ENCODE measurements at regions not wholly inside any gene's neighbourhood (a gene's known extent, or its start where the extent isn't known, plus 50 kb on each side); places are given as distances from the start of the nearest gene placed in this dataset.

DNA sequence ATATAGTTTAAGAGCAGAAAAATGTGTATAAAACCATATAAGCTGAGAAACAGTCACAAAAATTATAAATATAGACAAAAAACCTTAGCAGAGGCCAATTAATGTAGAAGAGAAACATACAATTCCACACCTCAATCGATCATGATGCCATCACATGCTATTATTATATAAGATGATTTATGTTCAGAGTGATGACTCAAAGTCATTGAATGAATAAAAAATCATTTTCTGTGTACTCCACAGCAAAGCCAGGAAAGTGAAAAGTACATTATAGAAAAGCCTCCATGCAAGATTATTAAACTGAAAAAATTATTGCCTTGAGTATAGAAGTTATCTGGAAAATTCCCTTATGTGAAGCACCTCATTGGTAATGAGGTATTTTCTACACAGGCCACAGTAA is 229.2 kb upstream of the PPFIA2 start:
- TF ChIP-seq RAD21 (IDR thresholded peaks at IDR 0.05) (no peak), JUND (IDR thresholded peaks at IDR 0.05) (no peak), TAF1 (conservative IDR thresholded peaks at IDR 0.05) (no peak), EGR1 (IDR thresholded peaks at IDR 0.05; ENCODE audit: low read depth in 2 of 2) (no peak), HNF4G (IDR thresholded peaks at IDR 0.05) (no peak), YY1 (IDR thresholded peaks at IDR 0.05) (no peak), GABPA (IDR thresholded peaks at IDR 0.05 in 1 of 2, conservative IDR thresholded peaks at IDR 0.05 in 1 of 2) (no peak)
- TF ChIP-seq, protein P1, sequence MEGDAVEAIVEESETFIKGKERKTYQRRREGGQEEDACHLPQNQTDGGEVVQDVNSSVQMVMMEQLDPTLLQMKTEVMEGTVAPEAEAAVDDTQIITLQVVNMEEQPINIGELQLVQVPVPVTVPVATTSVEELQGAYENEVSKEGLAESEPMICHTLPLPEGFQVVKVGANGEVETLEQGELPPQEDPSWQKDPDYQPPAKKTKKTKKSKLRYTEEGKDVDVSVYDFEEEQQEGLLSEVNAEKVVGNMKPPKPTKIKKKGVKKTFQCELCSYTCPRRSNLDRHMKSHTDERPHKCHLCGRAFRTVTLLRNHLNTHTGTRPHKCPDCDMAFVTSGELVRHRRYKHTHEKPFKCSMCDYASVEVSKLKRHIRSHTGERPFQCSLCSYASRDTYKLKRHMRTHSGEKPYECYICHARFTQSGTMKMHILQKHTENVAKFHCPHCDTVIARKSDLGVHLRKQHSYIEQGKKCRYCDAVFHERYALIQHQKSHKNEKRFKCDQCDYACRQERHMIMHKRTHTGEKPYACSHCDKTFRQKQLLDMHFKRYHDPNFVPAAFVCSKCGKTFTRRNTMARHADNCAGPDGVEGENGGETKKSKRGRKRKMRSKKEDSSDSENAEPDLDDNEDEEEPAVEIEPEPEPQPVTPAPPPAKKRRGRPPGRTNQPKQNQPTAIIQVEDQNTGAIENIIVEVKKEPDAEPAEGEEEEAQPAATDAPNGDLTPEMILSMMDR (IDR thresholded peaks at IDR 0.05; ENCODE audit: low read depth, low read length, missing input control) = no peak
- TF ChIP-seq, protein P2, sequence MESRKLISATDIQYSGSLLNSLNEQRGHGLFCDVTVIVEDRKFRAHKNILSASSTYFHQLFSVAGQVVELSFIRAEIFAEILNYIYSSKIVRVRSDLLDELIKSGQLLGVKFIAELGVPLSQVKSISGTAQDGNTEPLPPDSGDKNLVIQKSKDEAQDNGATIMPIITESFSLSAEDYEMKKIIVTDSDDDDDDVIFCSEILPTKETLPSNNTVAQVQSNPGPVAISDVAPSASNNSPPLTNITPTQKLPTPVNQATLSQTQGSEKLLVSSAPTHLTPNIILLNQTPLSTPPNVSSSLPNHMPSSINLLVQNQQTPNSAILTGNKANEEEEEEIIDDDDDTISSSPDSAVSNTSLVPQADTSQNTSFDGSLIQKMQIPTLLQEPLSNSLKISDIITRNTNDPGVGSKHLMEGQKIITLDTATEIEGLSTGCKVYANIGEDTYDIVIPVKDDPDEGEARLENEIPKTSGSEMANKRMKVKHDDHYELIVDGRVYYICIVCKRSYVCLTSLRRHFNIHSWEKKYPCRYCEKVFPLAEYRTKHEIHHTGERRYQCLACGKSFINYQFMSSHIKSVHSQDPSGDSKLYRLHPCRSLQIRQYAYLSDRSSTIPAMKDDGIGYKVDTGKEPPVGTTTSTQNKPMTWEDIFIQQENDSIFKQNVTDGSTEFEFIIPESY (IDR thresholded peaks at IDR 0.05) = no peak
